ENCODE measurements at regions not wholly inside any gene's neighbourhood (a gene's known extent, or its start where the extent isn't known, plus 50 kb on each side); places are given as distances from the start of the nearest gene placed in this dataset.

- peak overlapping the region; percentile 6 for H3K27ac Mint-ChIP-seq (ENCODE audit: unreplicated experiment)
- peaks cover 37% of the 10 kb centered on the region for H3K4me1 ChIP-seq
- no peaks in the 10 kb centered on the region for H3K9me3 ChIP-seq
- H3K4me3 Mint-ChIP-seq (ENCODE audit: unreplicated experiment) = no peak overlapping the region
- H3K36me3 Mint-ChIP-seq (ENCODE audit: insufficient read depth, unreplicated experiment) = no peaks in the 10 kb centered on the region
- intact Hi-C loops (cut with micrococcal nuclease; ENCODE audit: unreplicated experiment) = no loop called here
- CTCF ChIA-PET = interaction anchor here (0.8 kb wide), 1 partner anchor 116 kb away, joined by 4 read pairs; no protein-coding TSS in a partner anchor
- H3K4me1 Mint-ChIP-seq (ENCODE audit: low read depth, unreplicated experiment) = peaks cover 56% of the 10 kb centered on the region
- no peaks in the 10 kb centered on the region for H3K9me3 Mint-ChIP-seq (ENCODE audit: unreplicated experiment)
- no TSS peak for BruUV-seq (replicated peaks)
- H3K4me3 ChIP-seq (ENCODE audit: low read depth, low read length) = no peak overlapping the region
- DNase-seq = no peak
- no peak for TF ChIP-seq CTCF (IDR thresholded peaks at IDR 0.05; ENCODE audit: insufficient read depth in 1 of 2, low read depth in 1 of 2, low read length in 1 of 2, severe bottlenecking in 1 of 2, unreplicated experiment in 1 of 2)
- no peaks in the 10 kb centered on the region for H3K36me3 ChIP-seq (ENCODE audit: control insufficient read depth, insufficient read depth, low read length)
- H3K27me3 Mint-ChIP-seq (ENCODE audit: insufficient read depth, unreplicated experiment) = no peaks in the 10 kb centered on the region
- H3K27me3 ChIP-seq (replicated peaks; ENCODE audit: control insufficient read depth, insufficient read depth, low read length) = no peaks in the 10 kb centered on the region
- POLR2A ChIA-PET = no interaction called here
Measured at GRCh38 chr7:155228894-155229293, 68.8 kb upstream of the INSIG1 start.

GRCh38 chr7:155229548-155230168 is 68.0 kb upstream of the INSIG1 start:
- no peak for DNase-seq

GRCh38 chr7:155230169-155230593 is 67.5 kb upstream of the INSIG1 start:
- no peaks in the 10 kb centered on the region for H3K9me3 ChIP-seq
- peaks cover 55% of the 10 kb centered on the region for H3K4me1 Mint-ChIP-seq (ENCODE audit: low read depth, unreplicated experiment)
- H3K4me3 ChIP-seq (ENCODE audit: low read depth, low read length) = no peak overlapping the region
- H3K27ac Mint-ChIP-seq (ENCODE audit: unreplicated experiment) = peak overlapping the region; percentile 1
- H3K36me3 Mint-ChIP-seq (ENCODE audit: insufficient read depth, unreplicated experiment) = peaks cover 7% of the 10 kb centered on the region
- peaks cover 40% of the 10 kb centered on the region for H3K4me1 ChIP-seq
- CTCF ChIA-PET = interaction anchor here (0.5 kb wide), 1 partner anchor 34 kb away, joined by 3 read pairs; no protein-coding TSS in a partner anchor
- POLR2A ChIA-PET = interaction anchor here (0.5 kb wide), 1 partner anchor 15 kb away, joined by 3 read pairs; no protein-coding TSS in a partner anchor
- BruUV-seq (replicated peaks) = no TSS peak
- no peaks in the 10 kb centered on the region for H3K9me3 Mint-ChIP-seq (ENCODE audit: unreplicated experiment)
- no peaks in the 10 kb centered on the region for H3K27me3 ChIP-seq (replicated peaks; ENCODE audit: control insufficient read depth, insufficient read depth, low read length)
- intact Hi-C loops (cut with micrococcal nuclease; ENCODE audit: unreplicated experiment) = no loop called here
- H3K4me3 Mint-ChIP-seq (ENCODE audit: unreplicated experiment) = no peak overlapping the region
- no peaks in the 10 kb centered on the region for H3K36me3 ChIP-seq (ENCODE audit: control insufficient read depth, insufficient read depth, low read length)
- TF ChIP-seq CTCF (IDR thresholded peaks at IDR 0.05; ENCODE audit: insufficient read depth in 1 of 2, low read depth in 1 of 2, low read length in 1 of 2, severe bottlenecking in 1 of 2, unreplicated experiment in 1 of 2) = no peak
- no peaks in the 10 kb centered on the region for H3K27me3 Mint-ChIP-seq (ENCODE audit: insufficient read depth, unreplicated experiment)
- peak; percentile 74 to 87 for DNase-seq

More at GRCh38 chr7:155229548-155230168, 68.0 kb upstream of the INSIG1 start:
- Mint-ChIP-seq H3K4me3 (ENCODE audit: unreplicated experiment) (no peak overlapping the region), H3K9me3 (ENCODE audit: unreplicated experiment) (no peaks in the 10 kb centered on the region), H3K27me3 (ENCODE audit: insufficient read depth, unreplicated experiment) (no peaks in the 10 kb centered on the region), H3K4me1 (ENCODE audit: low read depth, unreplicated experiment) (peaks cover 50% of the 10 kb centered on the region), H3K27ac (ENCODE audit: unreplicated experiment) (peak overlapping the region; percentile 6), H3K36me3 (ENCODE audit: insufficient read depth, unreplicated experiment) (peaks cover 2% of the 10 kb centered on the region)
- intact Hi-C loops (cut with micrococcal nuclease; ENCODE audit: unreplicated experiment) = no loop called here
- POLR2A ChIA-PET = no interaction called here
- TSS peak; percentile 77 for BruUV-seq (replicated peaks)
- Histone ChIP-seq H3K36me3 (ENCODE audit: control insufficient read depth, insufficient read depth, low read length) (no peaks in the 10 kb centered on the region), H3K9me3 (no peaks in the 10 kb centered on the region), H3K4me1 (peaks cover 37% of the 10 kb centered on the region), H3K27me3 (replicated peaks; ENCODE audit: control insufficient read depth, insufficient read depth, low read length) (no peaks in the 10 kb centered on the region), H3K4me3 (ENCODE audit: low read depth, low read length) (no peak overlapping the region)
- CTCF ChIA-PET = no interaction called here
- no peak for TF ChIP-seq CTCF (IDR thresholded peaks at IDR 0.05; ENCODE audit: insufficient read depth in 1 of 2, low read depth in 1 of 2, low read length in 1 of 2, severe bottlenecking in 1 of 2, unreplicated experiment in 1 of 2)
